IMR-90 (cell line): ENCODE measurements at regions not wholly inside any gene's neighbourhood (a gene's known extent, or its start where the extent isn't known, plus 50 kb on each side); places are given as distances from the start of the nearest gene placed in this dataset.

Experiments used
- ATAC-seq: fragments of 200-7000 bp; cut with Tn5 transposase; 2 replicates; pipeline ENCODE4 v1.9.1; 2020; ENCODE audit warnings: low read depth, mild to moderate bottlenecking, moderate library complexity
- BruUV-seq: library from RNA; stranded (reverse); fragments of 400-500 nt; replicated peaks from 2 replicates; lab custom pipeline; 2021; lab: Mats Ljungman, UMichigan
- CTCF ChIA-PET: fragments of 300-600 bp; formaldehyde crosslinking; extraction: SDS; loops from one replicate; lab custom pipeline; 2021; ENCODE audit warnings: antibody characterized with exemption; lab: Yijun Ruan, JAX
- POLR2A ChIA-PET: fragments of 300-600 bp; sonication (Branson Sonifier 250); formaldehyde crosslinking; loops from one replicate; lab custom pipeline; 2022; ENCODE audit warnings: antibody characterized with exemption; ENCODE audit not compliant: unreplicated experiment; lab: Charles Lee
- DNase-seq: peaks from one replicate; pipeline ENCODE4 v3.0.0; 2013
- H2AFZ ChIP-seq: replicated peaks from 2 replicates; pipeline ENCODE3; 2013; ENCODE audit warnings: low read length, mild to moderate bottlenecking; ENCODE audit not compliant: poor library complexity
- H2AK5ac ChIP-seq: 2 replicates; pipeline ENCODE4 v1.6.1; 2013; ENCODE audit warnings: low read depth, low read length, inconsistent platforms
- H2AK9ac ChIP-seq: replicated peaks from 2 replicates; pipeline ENCODE3; 2013; ENCODE audit warnings: mild to moderate bottlenecking, low read depth, low read length, moderate library complexity; ENCODE audit not compliant: poor library complexity
- H2BK120ac ChIP-seq: 2 replicates; pipeline ENCODE4 v1.6.1; 2013; ENCODE audit warnings: low read depth, low read length, inconsistent platforms
- H2BK15ac ChIP-seq: 3 replicates; pipeline ENCODE4 v1.6.1; 2013; ENCODE audit warnings: low read depth, low read length, inconsistent platforms
- H2BK20ac ChIP-seq: 2 replicates; pipeline ENCODE4 v1.6.1; 2013; ENCODE audit warnings: low read depth, mild to moderate bottlenecking, inconsistent platforms, low read length, moderate library complexity
- H2BK5ac ChIP-seq: 2 replicates; pipeline ENCODE4 v1.6.1; 2013; ENCODE audit warnings: mild to moderate bottlenecking, low read depth, low read length, inconsistent platforms; ENCODE audit not compliant: poor library complexity, severe bottlenecking
- H3K14ac ChIP-seq: replicated peaks from 2 replicates; pipeline ENCODE4 v1.6.1; 2013; ENCODE audit warnings: low read depth, low read length, inconsistent platforms
- H3K18ac ChIP-seq: 2 replicates; pipeline ENCODE4 v1.6.1; 2013; ENCODE audit warnings: low read depth, low read length, control low read depth
- H3K23ac ChIP-seq: 2 replicates; pipeline ENCODE4 v1.6.1; 2013; ENCODE audit warnings: low read depth, low read length, inconsistent platforms
- H3K27ac ChIP-seq: 2 replicates; pipeline ENCODE4 v1.5.1; 2013; ENCODE audit warnings: mild to moderate bottlenecking, control low read depth, low read length; ENCODE audit not compliant: insufficient read depth
- H3K27me3 ChIP-seq: 2 replicates; pipeline ENCODE4 v1.6.1; 2013; ENCODE audit warnings: low read length; ENCODE audit not compliant: control insufficient read depth, insufficient read depth
- H3K36me3 ChIP-seq: 2 replicates; pipeline ENCODE4 v1.6.1; 2013; ENCODE audit warnings: low read length, mixed read lengths; ENCODE audit not compliant: control insufficient read depth, insufficient read depth
- H3K4ac ChIP-seq: 2 replicates; pipeline ENCODE4 v1.6.1; 2013; ENCODE audit warnings: low read depth, low read length, inconsistent platforms
- H3K4me1 ChIP-seq: 2 replicates; pipeline ENCODE4 v1.6.1; 2013; ENCODE audit warnings: low read length, mixed read lengths; ENCODE audit not compliant: control insufficient read depth, insufficient read depth
- H3K4me2 ChIP-seq: 2 replicates; pipeline ENCODE4 v1.6.1; 2013; ENCODE audit warnings: low read depth, mild to moderate bottlenecking, control low read depth, low read length, moderate library complexity
- H3K4me3 ChIP-seq: 2 replicates; pipeline ENCODE4 v1.5.1; 2013; ENCODE audit warnings: low read depth, mild to moderate bottlenecking, control low read depth, low read length, moderate library complexity; ENCODE audit not compliant: insufficient read depth
- H3K56ac ChIP-seq: 2 replicates; pipeline ENCODE4 v1.6.1; 2013; ENCODE audit warnings: low read length, inconsistent platforms; ENCODE audit not compliant: insufficient read depth; ENCODE audit errors: extremely low read depth
- H3K79me1 ChIP-seq, 2 experiments: 2 replicates each; pipeline ENCODE4 v1.6.1; 2013; ENCODE audit warnings: low read length in 2 of 2, inconsistent platforms in 1 of 2, low read depth in 1 of 2
- H3K9ac ChIP-seq: 2 replicates; pipeline ENCODE4 v1.6.1; 2013; ENCODE audit warnings: low read depth, low read length, control low read depth
- H3K9me1 ChIP-seq: 2 replicates; pipeline ENCODE4 v1.6.1; 2013; ENCODE audit warnings: low read length, inconsistent platforms; ENCODE audit not compliant: insufficient read depth
- H3K9me3 ChIP-seq: 2 replicates; pipeline ENCODE4 v1.6.1; 2013; ENCODE audit warnings: low read length; ENCODE audit not compliant: control insufficient read depth, insufficient read depth
- H4K20me1 ChIP-seq: 2 replicates; pipeline ENCODE4 v1.6.1; 2013; ENCODE audit warnings: low read length, inconsistent platforms; ENCODE audit not compliant: insufficient read depth
- H4K5ac ChIP-seq: 2 replicates; pipeline ENCODE4 v1.6.1; 2013; ENCODE audit warnings: mild to moderate bottlenecking, low read depth, low read length, control low read depth
- H4K8ac ChIP-seq, 2 experiments: 2 replicates each; pipeline ENCODE4 v1.6.1; 2013; ENCODE audit warnings: low read depth in 2 of 2, low read length in 2 of 2, control low read depth in 1 of 2, inconsistent platforms in 1 of 2
- H4K91ac ChIP-seq: 2 replicates; pipeline ENCODE4 v1.6.1; 2013; ENCODE audit warnings: low read depth, low read length, inconsistent platforms; ENCODE audit not compliant: insufficient read depth
- BHLHE40 ChIP-seq: fragments of 150-350 bp; IDR thresholded peaks from 2 replicates; pipeline ENCODE4 v1.6.1; 2016; ENCODE audit warnings: mild to moderate bottlenecking, low read depth, low read length
- MXI1 ChIP-seq: IDR thresholded peaks from 2 replicates; pipeline ENCODE4 v1.6.1; 2012; ENCODE audit warnings: low read depth, mild to moderate bottlenecking, low read length, moderate library complexity, borderline replicate concordance
- WGBS, 2 experiments: methylation state at CpG; one replicate each; pipeline versions ENCODE4 v1.1.5 to v1.1.7; 2013; ENCODE audit warnings: missing lambda C conversion rate in 2 of 2; ENCODE audit not compliant: insufficient read length in 1 of 2; ENCODE audit errors: extremely low coverage in 2 of 2; 5-methylcytosine and 5-hydroxymethylcytosine counted together
- dilution Hi-C: fragments of 300-500 bp; cut with HindIII; formaldehyde crosslinking; loops from one replicate; pipeline ENCODE4 v1.14.3; 2018; ENCODE audit warnings: low sequenced_read_pairs; ENCODE audit not compliant: unreplicated experiment
- in situ Hi-C: fragments of 300-500 bp; cut with MboI; formaldehyde crosslinking; loops from 3 replicates; pipeline ENCODE4 v1.14.3; 2019; ENCODE audit warnings: low sequenced_read_pairs, inconsistent platforms, mixed read lengths
- intact Hi-C: fragments of 100-400 bp; cut with micrococcal nuclease; formaldehyde crosslinking; loops from 2 replicates; pipeline ENCODE4 v1.10.0; 2022

- H2BK120ac ChIP-seq: no peak overlapping the region
- H3K9me3 ChIP-seq: peaks cover 41% of the 10 kb centered on the region
- H2AK9ac ChIP-seq: no peak overlapping the region
- WGBS, 2 experiments: 49% methylated on average over 2 of the region's 3 CpGs; no CpG with 5 or more reads in 1 of the 2 experiments
- H2BK20ac ChIP-seq: no peak overlapping the region
- no peak overlapping the region for H2AK5ac ChIP-seq
- no peaks in the 10 kb centered on the region for H4K20me1 ChIP-seq
- H3K4ac ChIP-seq: no peak overlapping the region
- H3K27ac ChIP-seq: no peak overlapping the region
- POLR2A ChIA-PET: no interaction called here
- no peak for ATAC-seq
- H3K36me3 ChIP-seq: no peaks in the 10 kb centered on the region
- H4K91ac ChIP-seq: no peak overlapping the region
- CTCF ChIA-PET: no interaction called here
- no peaks in the 10 kb centered on the region for H3K4me1 ChIP-seq
- H3K18ac ChIP-seq: no peak overlapping the region
- H3K79me1 ChIP-seq: no peaks in the 10 kb centered on the region
- no TSS peak for BruUV-seq
- no peak for DNase-seq
- H4K8ac ChIP-seq: no peak overlapping the region
- no peak overlapping the region for H2BK5ac ChIP-seq
- H3K56ac ChIP-seq: no peak overlapping the region
- no peaks in the 10 kb centered on the region for H3K9me1 ChIP-seq
- no peak overlapping the region for H2BK15ac ChIP-seq
- no peak overlapping the region for H3K9ac ChIP-seq
- H4K5ac ChIP-seq: no peak overlapping the region
- in situ Hi-C loops: no loop called here
- H3K14ac ChIP-seq: no peak overlapping the region
- no peaks in the 10 kb centered on the region for H3K27me3 ChIP-seq
- no peak overlapping the region for H3K4me3 ChIP-seq
- no peak overlapping the region for H3K23ac ChIP-seq
- no peak overlapping the region for H2AFZ ChIP-seq
- TF ChIP-seq MXI1 (no peak), BHLHE40 (no peak)
- dilution Hi-C loops: no loop called here
- intact Hi-C loops: no loop called here
- no peak overlapping the region for H3K4me2 ChIP-seq
Measured at GRCh38 chr5:3542158-3542557, 53.5 kb upstream of the IRX1 start.
